BE2C (cell line): ENCODE measurements at regions not wholly inside any gene's neighbourhood (a gene's known extent, or its start where the extent isn't known, plus 50 kb on each side); places are given as distances from the start of the nearest gene placed in this dataset.

Experiments
- DNase-seq: peaks from one replicate; pipeline ENCODE4 v3.0.0-alpha.2; 2020
- H3K27me3 ChIP-seq: fragments of 250-450 bp; sonication (Bioruptor Pico); 2 replicates; pipeline ENCODE4 v1.5.1; 2020; ENCODE audit warnings: mild to moderate bottlenecking
- H3K36me3 ChIP-seq: fragments of 250-450 bp; sonication (Bioruptor Pico); 2 replicates; pipeline ENCODE4 v1.5.1; 2020; ENCODE audit warnings: mild to moderate bottlenecking
- H3K4me1 ChIP-seq: fragments of 250-450 bp; sonication (Bioruptor Pico); 2 replicates; pipeline ENCODE4 v1.5.1; 2020
- H3K4me3 ChIP-seq: 2 replicates; pipeline ENCODE4 v1.5.1; 2011; ENCODE audit warnings: low read depth, low read length
- H3K9me3 ChIP-seq: fragments of 250-450 bp; sonication (Bioruptor Pico); 2 replicates; pipeline ENCODE4 v1.5.1; 2020
- TF ChIP-seq, protein P1 (sequence below): IDR thresholded peaks from 2 replicates; pipeline ENCODE4 v1.5.1; 2012; ENCODE audit warnings: mild to moderate bottlenecking, low read depth, low read length

DNA sequence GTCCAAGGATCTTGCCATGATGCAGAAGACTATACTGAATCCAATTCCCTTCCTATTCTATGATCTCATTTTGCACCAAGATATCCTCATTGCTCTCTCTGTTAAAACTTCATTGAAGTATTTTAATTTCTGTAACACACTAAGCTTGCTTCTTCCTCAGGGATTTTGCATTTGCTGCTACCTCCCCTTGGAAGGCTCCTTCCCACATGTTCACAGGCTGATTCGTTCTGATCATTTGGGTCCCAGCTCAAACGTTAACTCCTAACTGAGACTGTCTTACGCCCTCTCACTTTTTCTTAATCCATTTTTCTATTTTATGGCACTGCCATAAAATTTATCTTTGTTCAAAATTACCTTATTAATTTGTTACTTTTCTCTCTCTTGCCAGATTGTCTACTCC is 713.0 kb upstream of the LRRC4C start:
- no peak for DNase-seq
- TF ChIP-seq, protein P1, sequence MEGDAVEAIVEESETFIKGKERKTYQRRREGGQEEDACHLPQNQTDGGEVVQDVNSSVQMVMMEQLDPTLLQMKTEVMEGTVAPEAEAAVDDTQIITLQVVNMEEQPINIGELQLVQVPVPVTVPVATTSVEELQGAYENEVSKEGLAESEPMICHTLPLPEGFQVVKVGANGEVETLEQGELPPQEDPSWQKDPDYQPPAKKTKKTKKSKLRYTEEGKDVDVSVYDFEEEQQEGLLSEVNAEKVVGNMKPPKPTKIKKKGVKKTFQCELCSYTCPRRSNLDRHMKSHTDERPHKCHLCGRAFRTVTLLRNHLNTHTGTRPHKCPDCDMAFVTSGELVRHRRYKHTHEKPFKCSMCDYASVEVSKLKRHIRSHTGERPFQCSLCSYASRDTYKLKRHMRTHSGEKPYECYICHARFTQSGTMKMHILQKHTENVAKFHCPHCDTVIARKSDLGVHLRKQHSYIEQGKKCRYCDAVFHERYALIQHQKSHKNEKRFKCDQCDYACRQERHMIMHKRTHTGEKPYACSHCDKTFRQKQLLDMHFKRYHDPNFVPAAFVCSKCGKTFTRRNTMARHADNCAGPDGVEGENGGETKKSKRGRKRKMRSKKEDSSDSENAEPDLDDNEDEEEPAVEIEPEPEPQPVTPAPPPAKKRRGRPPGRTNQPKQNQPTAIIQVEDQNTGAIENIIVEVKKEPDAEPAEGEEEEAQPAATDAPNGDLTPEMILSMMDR = no peak
- no peaks in the 10 kb centered on the region for H3K4me1 ChIP-seq
- no peaks in the 10 kb centered on the region for H3K36me3 ChIP-seq
- no peaks in the 10 kb centered on the region for H3K27me3 ChIP-seq
- H3K9me3 ChIP-seq = no peaks in the 10 kb centered on the region
- H3K4me3 ChIP-seq = no peak overlapping the region

DNA sequence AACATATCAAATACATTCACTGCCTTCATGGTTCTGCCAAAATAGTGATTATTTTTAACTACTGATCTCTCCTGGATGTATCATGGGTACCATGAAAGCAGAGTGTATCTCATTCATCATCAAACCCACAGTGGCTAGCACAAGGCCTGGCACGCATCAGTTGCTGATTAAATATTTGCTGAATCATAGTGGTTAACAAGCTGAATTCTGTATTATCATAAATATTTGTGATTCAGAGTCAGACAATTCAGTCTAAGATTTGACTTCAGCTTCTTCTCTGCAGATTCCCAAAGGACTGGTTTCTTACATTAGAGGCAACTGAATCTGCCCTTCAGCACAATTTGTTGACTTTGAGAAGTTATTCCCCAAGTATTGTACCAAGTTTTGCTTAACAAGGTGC is 715.8 kb upstream of the LRRC4C start:
- DNase-seq = no peak
- H3K4me1 ChIP-seq = no peaks in the 10 kb centered on the region
- H3K36me3 ChIP-seq = no peaks in the 10 kb centered on the region
- no peaks in the 10 kb centered on the region for H3K27me3 ChIP-seq
- no peak overlapping the region for H3K4me3 ChIP-seq
- no peaks in the 10 kb centered on the region for H3K9me3 ChIP-seq
- TF ChIP-seq, protein P1 = no peak

DNA sequence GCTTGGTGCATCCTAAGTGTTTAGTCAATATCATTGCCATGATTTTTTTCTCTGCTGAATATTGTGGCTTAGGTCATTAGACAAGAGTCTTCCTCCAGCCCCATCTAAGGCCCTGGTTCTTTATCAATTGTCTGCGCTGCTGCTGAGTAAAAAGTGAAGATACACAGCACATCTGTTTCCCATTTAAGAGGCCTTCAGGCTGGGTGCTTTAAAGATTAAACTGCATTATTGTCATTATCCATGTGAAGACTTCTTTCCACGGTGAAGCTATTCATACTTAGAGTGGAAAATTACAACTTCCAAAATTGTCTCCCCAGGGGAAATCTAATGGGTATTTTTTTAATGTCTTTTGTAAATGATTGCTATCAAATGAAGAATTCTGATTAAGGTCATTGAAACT is 719.8 kb upstream of the LRRC4C start:
- H3K9me3 ChIP-seq = no peaks in the 10 kb centered on the region
- no peaks in the 10 kb centered on the region for H3K4me1 ChIP-seq
- no peaks in the 10 kb centered on the region for H3K27me3 ChIP-seq
- H3K4me3 ChIP-seq = no peak overlapping the region
- H3K36me3 ChIP-seq = no peaks in the 10 kb centered on the region
- no peak for DNase-seq
- TF ChIP-seq, protein P1 = no peak

DNA sequence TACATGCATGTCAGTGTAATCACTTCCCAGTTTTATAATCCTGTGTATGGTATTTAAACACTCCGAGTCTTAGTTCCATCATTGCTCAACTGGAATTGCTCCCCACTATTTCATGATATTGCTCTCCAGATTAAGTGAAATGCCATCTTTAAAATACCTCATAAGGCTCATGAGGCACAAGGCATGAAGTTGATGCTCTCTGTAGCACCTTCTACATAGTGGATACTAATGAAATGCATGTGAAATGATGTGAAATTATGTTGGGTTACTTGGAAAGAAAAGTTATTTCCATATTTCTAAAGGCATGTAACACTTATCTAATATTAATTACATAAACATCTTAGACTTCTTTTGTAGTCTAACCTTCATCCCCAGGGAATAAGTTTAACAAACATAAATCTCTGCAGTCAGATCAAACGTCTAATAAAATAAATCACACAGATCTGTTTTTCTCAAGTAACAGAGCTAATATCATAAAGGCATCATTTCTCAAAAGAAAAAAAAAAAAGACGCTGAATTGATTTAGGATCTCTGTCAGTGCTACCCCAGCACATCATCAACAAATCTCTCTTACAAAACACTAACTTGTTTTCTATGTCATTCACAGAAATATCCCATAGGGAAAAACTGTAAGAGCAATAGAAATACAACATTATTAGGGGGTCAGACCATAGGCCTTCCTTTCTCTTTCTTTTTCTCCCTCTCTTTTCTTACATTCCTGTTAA is 736.0 kb upstream of the LRRC4C start:
- TF ChIP-seq, protein P1 = no peak
- Histone ChIP-seq H3K4me1 (no peaks in the 10 kb centered on the region), H3K27me3 (no peaks in the 10 kb centered on the region), H3K9me3 (no peaks in the 10 kb centered on the region), H3K36me3 (no peaks in the 10 kb centered on the region), H3K4me3 (no peak overlapping the region)
- DNase-seq = no peak

DNA sequence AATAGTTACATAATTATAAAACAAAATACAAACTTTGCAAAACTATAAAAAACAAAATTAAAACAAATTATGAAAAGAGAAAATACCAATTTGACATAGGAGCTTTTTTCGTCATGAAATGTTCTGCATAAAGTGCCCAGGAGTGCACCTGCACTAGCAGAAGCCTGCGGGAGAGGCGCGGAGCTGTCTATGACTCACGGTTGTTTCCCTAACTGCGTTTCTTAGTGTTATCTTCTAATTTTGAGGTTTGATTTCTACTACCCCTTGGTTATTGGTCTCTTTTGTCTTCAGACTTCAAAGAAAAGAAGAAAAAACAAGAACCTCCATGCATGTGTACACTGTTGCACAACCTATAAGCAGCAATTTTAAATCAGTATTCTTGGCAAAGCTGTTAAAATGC is 740.9 kb upstream of the LRRC4C start:
- no peak for DNase-seq
- TF ChIP-seq, protein P1 = no peak
- Histone ChIP-seq H3K9me3 (no peaks in the 10 kb centered on the region), H3K4me3 (no peak overlapping the region), H3K36me3 (no peaks in the 10 kb centered on the region), H3K4me1 (no peaks in the 10 kb centered on the region), H3K27me3 (no peaks in the 10 kb centered on the region)

DNA sequence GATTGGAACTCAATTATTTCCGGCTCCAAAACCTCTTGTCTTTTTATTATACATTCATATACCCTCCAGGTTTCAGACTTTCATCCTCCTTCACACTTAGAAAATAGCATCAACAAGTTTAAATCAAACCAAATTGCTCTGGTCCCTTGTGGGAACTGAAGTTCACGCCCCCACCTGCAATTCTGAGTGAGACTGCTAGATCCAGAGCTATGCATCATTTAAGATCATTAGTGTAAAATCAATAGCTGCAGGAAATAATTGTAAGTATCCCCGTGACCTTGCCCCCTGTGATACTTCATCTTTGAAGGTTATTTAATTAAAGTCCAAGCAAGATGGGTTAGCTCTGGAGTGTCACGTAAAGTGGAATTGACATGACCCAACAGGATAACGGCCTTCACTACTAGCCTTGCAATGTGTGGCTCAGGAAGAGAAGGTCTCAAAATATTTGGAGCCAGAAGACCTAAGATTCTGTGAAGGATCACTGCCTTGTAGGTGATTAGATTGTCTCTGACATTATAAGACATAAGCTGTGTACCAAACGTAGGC is 742.2 kb upstream of the LRRC4C start:
- Histone ChIP-seq H3K27me3 (no peaks in the 10 kb centered on the region), H3K4me1 (no peaks in the 10 kb centered on the region), H3K36me3 (no peaks in the 10 kb centered on the region), H3K4me3 (no peak overlapping the region), H3K9me3 (no peaks in the 10 kb centered on the region)
- TF ChIP-seq, protein P1 = no peak
- DNase-seq = no peak
